NOMO-1 treated with dmso at 0.1 percent for 144 hours (cell line): ENCODE measurements at regions not wholly inside any gene's neighbourhood (a gene's known extent, or its start where the extent isn't known, plus 50 kb on each side); places are given as distances from the start of the nearest gene placed in this dataset.
"Not testable (repeated sequence)": the region's sequence is repeated elsewhere in the genome, so short reads cannot be mapped to it uniquely, and the experiment has no call there.

Source experiments
- DNase-seq: peaks from one replicate; lab custom pipeline; 2025; ENCODE audit not compliant: unreplicated experiment; lab: John Stamatoyannopoulos, UW

DNA sequence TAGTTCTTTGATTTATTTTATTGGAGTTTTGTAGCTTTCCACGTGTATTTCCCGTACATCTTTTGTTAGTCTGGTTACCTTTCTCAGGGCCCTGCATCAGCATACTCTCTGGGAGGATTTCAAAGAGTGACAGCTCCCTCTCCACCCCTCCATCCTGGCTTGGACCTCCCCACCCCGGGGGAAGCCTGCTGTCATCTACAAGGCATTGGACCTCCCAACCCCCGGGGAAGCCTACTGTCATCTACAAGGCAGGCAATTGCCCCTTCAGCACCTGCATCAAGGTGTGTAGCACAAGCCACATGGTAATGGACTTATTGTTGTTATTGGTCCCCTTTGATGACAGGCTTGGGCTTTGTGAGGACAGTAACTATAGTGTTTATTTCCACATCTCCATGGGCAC lies 390.1 kb downstream of the TCERG1L start:
- DNase-seq: no peak

DNA sequence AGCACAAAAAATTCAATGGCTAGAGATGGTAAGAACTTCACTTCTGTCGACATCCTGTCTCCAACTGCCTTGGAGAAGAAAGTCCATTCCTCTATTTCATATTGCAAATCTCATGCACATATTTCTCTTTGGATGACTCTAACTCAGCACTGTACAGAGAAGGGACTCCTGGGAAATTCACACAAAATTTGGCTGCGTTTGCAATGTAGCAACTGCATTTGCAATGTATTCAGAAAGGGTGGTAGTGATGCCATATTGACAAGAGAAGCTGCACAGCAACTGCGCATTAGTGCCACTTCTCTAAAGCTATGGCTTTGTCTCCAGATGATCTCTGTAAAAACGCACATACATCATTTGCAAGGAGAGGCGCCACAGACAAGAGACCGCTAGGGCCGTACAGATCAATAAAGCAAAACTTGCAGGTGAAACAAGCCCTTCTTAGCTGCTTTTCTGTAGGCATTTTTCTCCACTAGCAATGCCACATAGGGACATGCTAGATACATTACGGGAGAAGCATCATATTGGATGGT lies 389.5 kb downstream of the TCERG1L start:
- DNase-seq: no peak

DNA sequence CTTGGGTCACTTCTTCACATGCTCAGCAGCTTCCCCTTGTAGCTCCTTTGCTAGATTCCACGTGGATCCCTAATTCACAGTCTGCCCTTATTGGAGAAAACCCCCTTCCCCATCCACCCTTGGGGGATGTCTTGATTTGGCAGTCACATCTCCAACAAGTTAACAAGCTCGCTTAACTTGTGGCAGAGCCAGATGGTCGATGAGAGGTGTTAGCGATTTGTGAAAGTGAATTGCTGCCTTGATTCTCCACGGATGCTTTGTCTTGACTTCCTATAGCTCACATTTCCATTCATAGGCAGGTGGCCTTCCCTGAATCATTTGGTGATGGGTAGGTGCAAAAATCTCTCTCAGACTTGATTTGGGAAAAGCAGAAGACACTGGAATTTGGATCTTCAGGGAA lies 387.9 kb downstream of the TCERG1L start:
- DNase-seq: no peak

DNA sequence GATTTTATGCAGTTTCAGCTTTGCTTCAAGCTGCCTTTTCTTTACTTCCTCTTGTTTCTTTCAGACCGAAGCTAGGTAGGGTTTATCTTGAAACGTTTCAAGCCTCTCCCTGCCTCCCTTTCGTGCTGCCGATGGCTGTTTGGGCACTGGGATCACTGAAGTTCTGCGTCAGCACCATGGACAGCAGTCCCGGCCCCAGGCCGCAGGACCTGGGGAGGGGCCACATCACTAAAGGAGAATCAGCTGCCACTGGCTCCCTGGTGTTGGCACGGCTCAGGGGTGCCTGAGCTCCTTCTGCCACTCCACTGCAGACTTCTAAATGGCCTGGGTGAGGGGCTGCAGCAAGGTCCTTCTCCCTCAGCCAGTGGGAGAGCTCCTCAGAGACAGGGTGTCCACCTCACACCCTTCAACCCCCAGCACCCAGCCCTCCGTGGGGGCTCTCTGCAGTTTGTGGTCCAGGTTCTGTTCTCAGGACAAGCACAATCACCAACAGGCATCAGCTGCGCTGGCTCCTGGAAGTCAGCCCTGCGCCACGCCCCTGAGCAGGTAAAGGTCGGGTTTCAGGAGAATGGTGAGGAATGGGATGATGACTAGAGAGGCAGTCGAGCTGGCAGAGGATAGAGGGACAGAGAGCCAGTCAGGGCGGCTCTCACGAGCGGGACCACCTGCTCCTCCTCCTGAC lies 387.2 kb downstream of the TCERG1L start:
- no peak for DNase-seq

DNA sequence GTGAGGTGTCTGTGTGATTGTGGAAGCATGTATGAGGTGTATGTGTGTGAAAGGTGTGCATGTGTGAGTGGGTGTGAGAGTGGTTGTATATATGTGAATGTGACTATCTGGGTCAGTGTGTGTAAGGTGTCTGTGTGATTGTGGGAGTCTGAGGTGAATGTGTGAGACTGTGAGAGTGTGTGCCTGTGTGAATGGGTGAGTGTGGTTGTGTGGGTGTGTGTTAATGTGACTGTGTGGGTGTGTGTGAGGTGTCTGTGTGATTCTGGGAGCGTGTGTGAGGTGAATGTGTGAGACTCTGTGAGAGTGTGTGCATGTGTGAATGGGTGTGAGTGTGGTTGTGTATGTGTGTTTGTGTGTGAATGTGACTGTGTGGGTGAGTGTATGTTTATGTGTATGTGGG lies 385.1 kb downstream of the TCERG1L start:
- DNase-seq: no peak

DNA sequence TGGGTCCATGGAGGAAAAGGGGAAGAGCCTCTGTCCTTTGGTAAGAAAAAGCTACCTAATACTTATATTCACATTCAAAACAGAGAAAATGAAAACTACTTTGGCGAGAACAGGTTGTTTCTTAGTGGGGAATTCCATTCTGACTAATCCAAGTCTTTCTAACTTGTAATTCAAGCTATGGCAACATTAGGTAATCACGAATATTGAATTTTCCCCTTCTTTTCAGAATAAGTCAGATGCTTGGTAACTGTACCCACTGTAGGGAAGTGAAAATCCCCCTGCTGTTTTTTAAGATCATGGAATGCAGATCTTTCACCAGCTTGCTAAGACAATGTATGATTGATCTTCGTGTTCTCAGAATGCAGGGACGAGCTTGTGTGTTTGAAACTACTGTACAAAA lies 384.4 kb downstream of the TCERG1L start:
- DNase-seq: no peak

DNA sequence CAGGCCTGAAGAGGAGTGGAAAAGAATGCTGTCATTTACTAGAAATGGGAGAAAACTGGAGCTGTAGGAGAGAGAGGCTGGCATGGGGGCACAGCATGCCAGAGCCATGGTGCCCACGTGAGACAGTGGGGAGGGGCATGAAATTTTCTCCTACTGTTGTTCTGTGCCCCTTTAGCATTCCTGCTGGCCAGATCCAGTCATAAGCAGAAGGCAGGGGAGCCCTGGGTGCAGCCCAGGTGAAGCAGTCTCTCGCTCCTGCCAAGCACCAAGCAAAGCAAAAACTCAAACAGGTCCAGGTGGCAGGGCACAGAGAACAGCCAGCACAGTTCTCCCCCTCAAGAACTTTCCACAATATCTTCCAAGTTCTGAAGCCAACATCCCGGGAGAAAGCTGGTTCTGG lies 383.2 kb downstream of the TCERG1L start:
- DNase-seq: no peak

DNA sequence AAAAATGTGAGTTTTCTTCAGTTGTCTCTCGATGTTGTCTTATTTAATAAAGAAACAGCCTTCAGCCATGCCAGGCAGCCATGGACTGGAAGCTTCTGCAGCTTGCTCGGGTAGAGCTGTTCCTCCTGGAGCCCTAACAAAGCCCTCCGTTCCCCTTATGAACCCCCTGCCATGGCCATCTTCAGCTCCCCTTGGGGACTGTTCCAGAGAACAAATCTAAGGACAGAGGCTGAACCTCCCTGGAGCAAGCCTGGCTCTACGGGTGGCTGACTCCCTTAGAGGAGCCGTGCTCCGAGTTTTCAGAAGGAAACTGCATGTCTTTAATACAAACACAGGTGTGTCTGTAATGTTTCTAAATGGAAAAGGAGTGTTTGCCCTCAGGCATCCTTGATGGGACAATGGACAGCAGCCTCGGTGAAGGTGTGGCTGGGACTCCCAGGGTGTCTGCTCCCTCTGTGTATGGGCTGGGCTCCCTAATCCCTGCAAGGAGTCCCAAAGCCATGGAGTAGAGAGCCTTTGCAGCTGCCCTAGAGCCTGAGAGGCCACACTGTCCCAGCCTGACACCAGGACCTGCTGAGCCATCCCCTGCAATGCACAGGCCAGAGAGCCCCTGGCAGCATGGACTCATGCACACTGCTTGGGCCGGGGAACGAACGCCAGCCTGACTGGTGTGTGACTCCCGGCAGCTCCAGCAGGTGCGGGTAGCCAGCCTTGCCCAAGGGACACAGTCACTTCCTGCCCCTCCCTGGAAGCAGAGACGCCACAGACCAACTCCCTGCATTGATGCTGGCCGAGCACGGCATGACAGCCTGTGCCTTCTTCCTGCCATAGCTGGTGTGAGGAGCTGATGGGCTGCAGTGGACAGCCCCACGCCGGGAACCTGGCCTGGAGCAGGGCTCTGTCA lies 381.8 kb downstream of the TCERG1L start:
- no peak for DNase-seq

DNA sequence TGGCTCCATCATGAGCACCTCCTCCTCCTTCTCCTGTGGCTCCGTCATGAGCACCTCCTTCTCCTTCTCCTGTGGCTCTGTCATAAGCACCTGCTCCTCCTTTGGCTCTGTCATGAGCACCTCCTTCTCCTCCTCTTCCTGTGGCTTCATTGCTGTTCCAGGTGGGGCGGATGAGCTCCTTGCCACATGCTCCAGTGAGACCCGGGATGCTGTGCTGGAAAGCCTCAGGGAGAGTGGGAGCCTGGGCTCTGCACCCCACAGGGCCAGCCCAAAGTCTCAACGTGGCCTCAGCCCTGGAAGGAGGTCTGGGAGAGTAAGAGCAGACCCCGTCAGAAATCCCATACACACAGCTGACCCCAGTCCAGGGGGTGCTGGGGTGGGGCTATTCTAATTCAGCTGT lies 380.7 kb downstream of the TCERG1L start:
- no peak for DNase-seq

DNA sequence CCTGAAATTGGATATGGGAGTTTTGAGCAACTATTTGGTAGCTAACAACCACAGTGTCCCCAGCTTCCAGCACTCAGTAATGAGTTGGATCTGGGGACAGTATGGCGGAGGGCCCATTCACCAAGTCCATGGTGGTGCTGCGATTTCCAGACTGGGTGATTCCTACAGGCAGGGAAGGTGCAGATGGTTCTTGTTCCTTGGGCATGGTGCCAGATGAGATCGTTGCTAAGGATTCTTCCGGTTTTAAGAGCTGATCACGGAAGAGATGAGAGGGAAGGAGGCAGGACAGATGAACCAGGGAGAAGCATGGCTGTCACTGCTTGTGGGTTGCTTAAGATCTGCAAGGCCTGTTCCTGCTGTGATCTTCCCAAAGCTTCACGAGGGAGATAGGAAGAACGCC lies 380.3 kb downstream of the TCERG1L start:
- DNase-seq: no peak

DNA sequence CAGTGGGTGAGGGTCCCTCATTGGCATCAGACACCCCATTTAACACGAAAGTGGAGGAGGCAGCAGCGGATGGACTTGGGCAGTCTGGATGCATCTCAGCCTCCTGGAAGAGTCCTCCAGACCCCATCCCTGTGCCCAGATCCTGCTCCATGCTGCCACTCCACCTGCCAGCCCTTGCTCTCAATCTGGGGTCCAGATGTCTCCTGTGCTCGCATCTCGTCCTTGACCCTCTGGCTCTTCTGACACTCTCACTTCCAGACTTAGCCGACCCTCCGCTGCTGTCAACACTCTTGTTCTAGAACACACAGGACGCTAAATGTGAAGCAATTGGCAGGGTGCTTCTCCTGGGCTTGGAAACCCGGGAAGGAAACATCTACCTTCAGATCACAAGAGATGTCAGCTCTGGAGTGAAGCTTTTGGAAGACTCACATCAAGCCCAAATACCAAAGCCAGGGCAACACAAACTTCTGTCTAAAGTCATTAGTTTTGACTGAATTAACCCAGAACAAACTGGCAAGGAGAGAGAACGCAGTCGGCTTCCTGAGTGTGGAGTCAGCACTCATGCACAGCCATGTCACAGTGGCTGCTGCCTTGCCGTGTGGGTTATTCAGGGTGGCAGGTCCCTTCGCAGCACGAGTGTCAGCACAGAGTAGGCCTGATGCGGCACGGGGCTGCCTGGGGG lies 379.1 kb downstream of the TCERG1L start:
- DNase-seq: no peak

DNA sequence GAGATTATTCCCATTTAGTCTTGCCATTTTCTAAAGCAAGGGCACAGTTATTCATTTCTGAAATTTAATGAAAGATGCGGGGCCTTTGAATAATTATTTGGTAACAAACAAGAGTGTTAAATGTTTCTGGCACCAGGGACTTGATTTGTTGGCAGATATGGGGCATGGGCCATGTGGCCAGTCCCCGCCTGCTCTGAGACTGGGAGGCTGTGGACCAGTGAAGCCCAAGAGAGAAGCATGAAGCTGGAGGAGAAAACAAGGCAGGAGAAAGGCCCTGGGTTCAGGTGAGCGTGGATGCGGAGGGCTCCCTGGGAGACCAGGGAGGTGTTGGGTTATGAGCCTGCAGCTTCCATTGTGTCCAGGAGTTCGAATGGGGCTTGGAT lies 378.5 kb downstream of the TCERG1L start:
- DNase-seq: no peak

DNA sequence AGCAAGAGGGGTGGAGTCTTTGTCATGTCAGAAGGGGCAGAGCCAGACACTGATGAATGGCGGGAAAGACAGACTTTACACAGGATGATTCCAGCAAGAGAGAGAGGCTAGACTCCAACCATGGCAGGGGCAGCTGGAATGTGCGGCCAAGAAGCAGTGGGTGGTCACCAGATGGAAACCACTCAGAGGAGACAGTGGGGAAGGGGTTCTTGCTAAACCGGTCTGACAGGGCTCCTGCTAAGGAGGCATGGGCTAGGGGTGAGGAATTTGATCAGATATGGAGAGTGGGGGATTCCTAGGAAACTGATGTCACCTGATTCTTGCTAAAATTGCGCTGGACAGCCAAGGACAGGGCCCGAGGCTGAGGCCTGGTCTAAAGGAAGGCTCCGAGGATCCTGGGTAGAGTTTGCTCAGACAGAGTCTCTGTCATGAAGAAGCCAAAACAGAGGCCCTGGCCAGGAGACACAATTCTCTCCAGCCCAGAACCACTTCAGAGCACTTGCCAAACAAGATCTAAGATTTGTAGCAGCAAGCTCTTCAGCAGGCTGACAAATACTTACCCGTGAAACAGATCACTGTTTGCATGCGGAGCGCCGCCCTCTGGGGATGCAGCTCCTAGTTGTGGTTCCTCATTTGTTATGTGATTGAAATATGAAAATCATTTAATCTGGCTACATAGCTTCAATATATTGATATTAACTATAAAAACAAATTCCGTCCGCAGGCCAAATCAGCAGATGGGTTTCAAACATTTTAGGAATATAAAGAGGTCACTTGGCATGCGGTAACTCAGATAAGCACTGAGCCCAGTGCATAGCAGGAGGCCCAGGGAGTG lies 377.0 kb downstream of the TCERG1L start:
- DNase-seq: no peak

DNA sequence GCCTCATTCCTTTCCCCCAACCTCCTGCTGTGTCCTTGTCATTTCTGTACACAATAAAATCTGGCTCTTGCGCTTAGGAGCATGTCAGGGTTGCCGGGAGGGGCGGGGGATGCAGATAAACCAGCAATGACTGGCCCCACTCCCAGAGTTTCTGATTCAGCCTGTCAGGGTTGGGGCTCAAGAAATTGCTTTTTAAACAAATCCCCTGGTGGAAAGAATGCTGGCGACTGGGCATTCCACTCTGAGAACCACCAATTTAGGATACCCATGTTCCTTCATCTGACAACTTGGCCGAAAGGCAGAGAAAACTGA lies 376.4 kb downstream of the TCERG1L start:
- DNase-seq: no peak

DNA sequence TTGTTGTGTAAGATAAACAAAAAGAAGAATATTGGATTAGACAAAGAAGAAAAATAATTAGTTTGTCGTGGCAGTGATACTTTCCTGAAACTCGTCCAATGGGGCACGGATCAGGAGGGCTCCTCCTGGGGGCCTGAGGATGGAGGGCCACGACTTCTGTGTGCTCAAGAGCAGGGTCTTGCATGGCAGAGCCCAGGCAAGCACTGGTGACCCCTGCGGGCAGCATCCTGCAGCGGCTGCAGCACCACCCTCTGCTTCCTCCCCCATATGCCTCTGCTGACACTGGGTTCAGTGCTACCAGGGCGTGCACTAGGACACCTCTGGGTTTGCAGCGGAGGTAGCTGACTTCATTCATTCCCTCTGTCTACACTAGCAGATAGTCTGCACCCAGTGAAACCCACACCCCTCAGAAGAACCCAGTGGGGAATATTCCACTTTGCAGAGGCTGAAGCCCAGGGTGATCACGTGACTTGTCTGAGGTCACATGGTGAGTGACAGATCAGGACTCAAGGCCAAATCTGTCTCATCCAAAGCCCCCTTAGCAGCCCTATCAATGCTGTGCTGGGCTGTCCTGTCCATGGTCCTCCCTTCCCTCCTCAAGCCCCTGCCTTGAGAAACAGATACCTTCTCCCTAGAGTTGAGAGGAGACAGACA lies 375.5 kb downstream of the TCERG1L start:
- DNase-seq: no peak

DNA sequence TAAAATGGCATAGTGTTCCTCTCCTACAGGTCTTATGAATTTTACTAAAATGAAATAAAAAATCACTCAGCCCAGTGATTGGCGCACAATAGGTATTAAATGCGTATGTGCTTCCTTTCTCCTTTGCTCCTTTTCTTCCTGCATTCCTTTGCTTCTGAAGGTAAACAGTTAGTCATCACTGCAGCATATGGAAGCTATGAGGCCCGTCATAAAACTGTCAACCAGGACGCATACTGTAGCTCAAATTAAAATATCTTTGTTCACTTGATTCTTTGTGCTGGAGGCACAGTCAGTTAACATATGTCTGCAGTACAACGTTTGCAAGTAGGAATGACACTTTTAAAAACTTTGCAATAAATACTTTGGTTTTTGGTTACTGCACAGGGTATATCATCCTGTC lies 374.7 kb downstream of the TCERG1L start:
- DNase-seq: no peak

DNA sequence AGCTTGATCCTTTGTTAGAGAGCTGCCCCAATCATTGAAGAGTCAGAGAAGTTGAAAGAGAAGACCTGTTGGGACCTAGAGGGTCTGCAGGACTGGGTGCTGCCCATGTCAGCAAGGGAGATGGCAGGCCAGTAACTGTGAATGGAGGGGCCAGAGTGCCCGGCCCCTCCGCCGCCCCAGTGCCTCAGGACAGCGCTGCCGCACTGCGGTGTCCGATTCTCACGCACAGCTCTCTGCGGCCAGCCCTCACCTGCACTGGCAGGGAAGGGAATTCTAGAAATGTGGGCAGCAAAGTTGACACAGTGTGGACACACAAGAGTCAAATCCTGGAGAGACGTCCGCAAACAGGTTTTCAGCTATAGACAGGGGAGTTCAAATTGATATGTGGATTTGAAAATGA lies 373.5 kb downstream of the TCERG1L start:
- no peak for DNase-seq

DNA sequence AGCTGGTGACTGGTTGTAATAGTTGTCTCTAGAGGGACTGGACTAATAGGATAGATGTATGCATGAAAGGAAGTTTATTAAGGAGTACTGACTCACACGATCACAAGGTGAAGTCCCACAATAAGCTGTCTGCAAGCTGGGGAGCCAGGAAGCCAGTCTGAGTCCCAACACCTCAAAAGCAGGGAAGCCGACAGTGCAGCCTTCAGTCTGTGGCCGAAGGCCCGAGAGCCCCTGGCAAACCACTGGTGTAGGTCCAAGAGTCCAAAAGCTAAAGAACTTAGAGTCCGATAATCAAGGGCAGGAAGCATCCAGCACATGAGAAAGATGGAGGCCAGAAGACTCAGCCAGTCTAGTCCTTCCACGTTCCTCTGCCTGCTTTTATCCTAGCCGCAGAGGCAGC lies 372.6 kb downstream of the TCERG1L start:
- DNase-seq: not testable (repeated sequence)

DNA sequence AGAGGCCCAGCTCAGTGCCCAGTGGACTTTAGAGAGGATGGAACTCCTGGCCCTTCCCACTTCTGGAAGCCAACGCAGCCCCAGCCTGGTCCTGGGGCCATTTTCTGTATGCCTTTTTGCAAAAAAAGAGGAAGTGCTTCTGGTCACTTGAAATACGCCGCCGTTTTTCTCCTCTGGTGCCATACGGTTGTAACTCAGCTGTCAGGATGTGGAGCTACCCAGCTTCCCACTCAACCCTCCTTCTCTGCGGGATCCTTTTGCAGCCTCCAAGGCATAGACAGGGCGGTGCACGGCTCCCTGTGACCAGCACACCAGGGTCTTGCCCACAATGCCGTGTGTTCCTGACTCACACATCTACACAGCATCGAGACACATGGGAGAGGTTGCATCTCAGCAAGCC lies 369.6 kb downstream of the TCERG1L start:
- no peak for DNase-seq

DNA sequence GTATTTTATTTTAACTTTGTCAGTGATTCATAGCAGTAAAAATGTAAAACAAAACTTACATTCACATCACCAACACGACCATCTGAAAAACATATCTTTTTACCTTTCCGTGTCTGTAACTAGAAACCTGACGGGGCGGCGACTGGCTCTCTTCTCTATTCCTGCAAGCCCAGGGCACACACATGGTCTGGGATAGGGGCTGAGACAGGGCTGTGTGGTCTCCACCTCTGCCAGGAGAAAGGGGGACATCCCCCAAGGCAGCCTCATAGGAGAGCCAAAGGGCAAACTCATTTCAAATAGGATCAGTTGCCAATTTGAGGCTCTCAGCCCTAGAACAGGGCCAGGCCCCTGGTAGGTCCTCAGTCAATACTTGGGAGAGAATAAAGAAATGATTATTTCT lies 359.4 kb downstream of the TCERG1L start:
- DNase-seq: no peak
